ENCODE measurements at regions not wholly inside any gene's neighbourhood (a gene's known extent, or its start where the extent isn't known, plus 50 kb on each side); places are given as distances from the start of the nearest gene placed in this dataset.

- peak; percentile 46 for TF ChIP-seq CTCF (IDR thresholded peaks at IDR 0.05)
- TF ChIP-seq ZFX (IDR thresholded peaks at IDR 0.05; ENCODE audit: borderline replicate concordance) = no peak
Measured at GRCh38 chr14:39956372-39956771, 524.1 kb upstream of the FBXO33 start.

All from 22Rv1 (cell line).